ENCODE measurements at regions not wholly inside any gene's neighbourhood (a gene's known extent, or its start where the extent isn't known, plus 50 kb on each side); places are given as distances from the start of the nearest gene placed in this dataset.

- TF ChIP-seq CTCF (conservative IDR thresholded peaks at IDR 0.05; ENCODE audit: low read depth, low read length) (no peak), EZH2 (IDR thresholded peaks at IDR 0.05; ENCODE audit: low read length, unreplicated experiment) (no peak)
These were observed 861.1 kb downstream of the DHX35 start for GRCh38 chr20:39823224-39823623.
